HG03442 (cell line): ENCODE measurements at regions not wholly inside any gene's neighbourhood (a gene's known extent, or its start where the extent isn't known, plus 50 kb on each side); places are given as distances from the start of the nearest gene placed in this dataset.
"Not testable (repeated sequence)": the region's sequence is repeated elsewhere in the genome, so short reads cannot be mapped to it uniquely, and the experiment has no call there.

Experiments
- ATAC-seq: cut with Tn5 transposase; IDR thresholded peaks from one replicate; pipeline ENCODE4 v1.9.1; 2021; ENCODE audit warnings: mild to moderate bottlenecking, moderate library complexity; ENCODE audit not compliant: unreplicated experiment

- no peak for ATAC-seq
These were observed 62.6 kb downstream of the PLXNA1 start for GRCh38 chr3:127045435-127046045.

- ATAC-seq, result not testable (repeated sequence)
These were observed 63.8 kb downstream of the PLXNA1 start for GRCh38 chr3:127046690-127047089.

- ATAC-seq, result no peak
These were observed 66.5 kb downstream of the PLXNA1 start for GRCh38 chr3:127049393-127049792.

- no peak for ATAC-seq
These were observed 67.8 kb downstream of the PLXNA1 start for GRCh38 chr3:127050733-127051132.

GRCh38 chr3:127052121-127052561, 69.2 kb downstream of the PLXNA1 start:
- ATAC-seq, result no peak

- ATAC-seq, result no peak
These were observed 70.1 kb downstream of the PLXNA1 start for GRCh38 chr3:127053026-127053425.

GRCh38 chr3:127053450-127053849, 70.5 kb downstream of the PLXNA1 start:
- ATAC-seq, result no peak

GRCh38 chr3:127053979-127054378, 71.1 kb downstream of the PLXNA1 start:
- no peak for ATAC-seq

GRCh38 chr3:127056281-127056680, 73.4 kb downstream of the PLXNA1 start:
- ATAC-seq, result no peak

- no peak for ATAC-seq
These were observed 74.1 kb downstream of the PLXNA1 start for GRCh38 chr3:127056976-127057375.

- ATAC-seq, result no peak
These were observed 76.2 kb downstream of the PLXNA1 start for GRCh38 chr3:127059072-127059471.

- ATAC-seq, result no peak
These were observed 78.7 kb downstream of the PLXNA1 start for GRCh38 chr3:127061641-127062040.

GRCh38 chr3:127062926-127063325, 80.0 kb downstream of the PLXNA1 start:
- no peak for ATAC-seq

GRCh38 chr3:127063916-127064315, 81.0 kb downstream of the PLXNA1 start:
- ATAC-seq, result no peak

- no peak for ATAC-seq
These were observed 81.6 kb downstream of the PLXNA1 start for GRCh38 chr3:127064391-127065137.

- no peak for ATAC-seq
These were observed 82.2 kb downstream of the PLXNA1 start for GRCh38 chr3:127065138-127065427.

GRCh38 chr3:127065561-127066290, 82.8 kb downstream of the PLXNA1 start:
- no peak for ATAC-seq

GRCh38 chr3:127066635-127067034, 83.7 kb downstream of the PLXNA1 start:
- ATAC-seq, result no peak

GRCh38 chr3:127067116-127067910, 84.4 kb downstream of the PLXNA1 start:
- no peak for ATAC-seq

- ATAC-seq, result no peak
These were observed 85.3 kb downstream of the PLXNA1 start for GRCh38 chr3:127068111-127068810.

GRCh38 chr3:127068871-127069270, 86.0 kb downstream of the PLXNA1 start:
- no peak for ATAC-seq
